HG03135 (cell line): ENCODE measurements at regions not wholly inside any gene's neighbourhood (a gene's known extent, or its start where the extent isn't known, plus 50 kb on each side); places are given as distances from the start of the nearest gene placed in this dataset.
A peak's percentile ranks its signal among the peaks of the same experiment; 100 is the strongest.

Experiments used
- ATAC-seq: cut with Tn5 transposase; IDR thresholded peaks from one replicate; pipeline ENCODE4 v1.9.1; 2021; ENCODE audit warnings: mild to moderate bottlenecking, moderate library complexity; ENCODE audit not compliant: unreplicated experiment

DNA sequence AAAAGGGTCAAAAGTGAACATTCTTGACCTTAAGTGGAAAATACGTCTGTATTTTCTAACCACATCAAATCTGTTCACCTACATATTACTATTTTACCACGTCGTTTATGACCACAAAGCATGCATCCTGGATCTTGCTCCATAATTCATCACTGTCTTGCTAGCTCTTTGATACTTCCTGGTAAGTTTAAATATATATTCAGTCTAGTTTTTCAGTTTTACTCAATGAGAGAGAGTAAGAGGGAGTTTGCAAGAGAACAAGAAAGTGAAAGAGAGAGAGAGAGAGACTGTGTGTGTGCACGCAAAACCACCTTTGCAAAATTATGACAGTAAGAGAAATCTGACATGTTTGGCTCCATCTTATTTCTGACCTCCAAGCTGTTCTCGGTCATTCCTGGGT lies 173.7 kb upstream of the GALNTL6 start:
- peak; percentile 90 for ATAC-seq

DNA sequence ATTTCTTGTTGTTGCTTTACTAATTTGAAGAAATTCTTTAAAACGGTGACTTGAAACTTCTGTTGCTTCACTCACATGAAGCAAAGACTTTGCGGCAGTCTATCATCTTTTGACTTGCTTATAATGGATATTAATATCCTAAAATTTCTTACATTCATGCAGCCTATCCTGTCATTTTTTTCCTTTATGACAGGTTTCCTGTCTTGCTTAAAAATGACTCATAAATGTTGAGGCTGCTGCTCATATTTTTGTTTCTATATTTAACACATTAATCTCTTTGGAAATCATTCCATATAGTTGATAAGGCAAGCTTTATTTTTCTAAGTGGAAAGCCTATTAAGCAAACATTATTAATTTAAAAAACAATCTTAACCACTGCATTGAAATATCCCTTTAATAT lies 176.6 kb upstream of the GALNTL6 start:
- no peak for ATAC-seq

DNA sequence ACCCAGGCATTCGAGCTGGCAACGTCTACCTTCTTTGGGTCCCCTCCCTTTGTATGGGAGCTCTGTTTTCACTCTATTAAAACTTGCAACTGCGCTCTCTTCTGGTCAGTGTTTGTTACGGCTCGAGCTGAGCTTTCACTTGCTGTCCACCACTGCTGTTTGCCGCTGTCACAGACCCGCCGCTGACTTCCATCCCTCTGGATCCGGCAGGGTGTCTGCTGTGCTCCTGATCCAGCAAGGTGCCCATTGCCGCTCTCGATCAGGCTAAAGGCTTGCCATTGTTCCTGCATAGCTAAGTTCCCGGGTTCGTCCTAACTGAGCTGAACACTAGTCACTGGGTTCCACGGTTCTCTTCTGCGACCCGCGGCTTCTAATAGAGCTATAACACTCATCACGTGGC lies 183.5 kb upstream of the GALNTL6 start:
- no peak for ATAC-seq

DNA sequence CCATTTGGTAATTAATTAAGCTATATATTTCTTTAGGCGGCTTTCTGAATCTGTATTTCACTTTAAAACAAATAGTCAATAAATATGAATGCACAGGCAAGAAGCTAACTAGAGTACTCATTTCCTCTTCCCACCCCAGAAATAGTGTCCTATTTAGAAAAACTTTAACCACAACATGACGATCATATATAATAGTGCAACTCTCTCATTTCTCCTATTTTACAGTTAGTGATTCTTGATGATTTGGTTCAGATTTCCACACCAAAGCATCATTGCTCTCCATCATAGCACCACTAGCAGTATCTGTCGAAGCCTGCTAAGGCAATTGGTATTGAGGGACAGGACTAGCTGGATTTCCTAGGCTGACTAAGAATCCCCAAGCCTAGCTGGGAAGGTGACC lies 184.0 kb upstream of the GALNTL6 start:
- ATAC-seq: peak; percentile 93

DNA sequence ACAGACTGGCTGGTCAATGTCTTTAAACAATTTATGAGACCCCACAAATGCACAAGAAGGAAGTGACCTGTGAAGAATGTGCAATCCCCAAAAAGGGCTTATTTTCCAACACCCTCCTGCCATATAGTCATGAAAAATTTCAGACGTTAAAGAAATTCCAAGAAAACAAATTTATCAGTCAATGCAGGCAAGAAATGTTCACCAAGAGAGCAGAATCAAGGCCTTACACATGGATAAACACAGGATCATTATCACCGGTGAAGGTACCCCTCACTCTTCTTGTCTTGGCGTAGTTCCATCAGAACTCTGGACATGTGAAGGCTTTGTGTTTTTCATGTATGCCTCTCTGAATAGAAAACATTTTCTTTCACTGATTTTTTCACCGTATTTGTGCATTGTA lies 186.7 kb upstream of the GALNTL6 start:
- no peak for ATAC-seq

DNA sequence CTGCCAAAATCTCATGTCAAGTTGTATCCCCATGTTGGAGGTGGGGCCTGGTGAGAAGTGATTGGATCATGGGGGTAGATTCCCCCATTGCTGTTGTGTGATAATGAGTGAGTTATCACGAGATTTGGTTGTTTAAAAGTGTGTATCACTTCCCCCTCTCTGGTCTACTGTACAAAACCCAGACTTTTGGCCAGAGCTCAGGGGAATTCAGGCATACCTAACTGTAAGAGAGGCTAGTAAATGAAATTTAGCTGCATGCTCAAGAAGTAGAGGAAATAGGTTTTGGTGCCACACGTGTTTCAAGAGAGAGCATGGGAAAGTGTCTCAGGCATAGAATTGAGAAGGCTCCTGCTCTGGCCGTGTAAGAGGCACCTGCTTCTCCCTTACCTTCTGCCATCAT lies 190.5 kb upstream of the GALNTL6 start:
- peak; percentile 42 for ATAC-seq

DNA sequence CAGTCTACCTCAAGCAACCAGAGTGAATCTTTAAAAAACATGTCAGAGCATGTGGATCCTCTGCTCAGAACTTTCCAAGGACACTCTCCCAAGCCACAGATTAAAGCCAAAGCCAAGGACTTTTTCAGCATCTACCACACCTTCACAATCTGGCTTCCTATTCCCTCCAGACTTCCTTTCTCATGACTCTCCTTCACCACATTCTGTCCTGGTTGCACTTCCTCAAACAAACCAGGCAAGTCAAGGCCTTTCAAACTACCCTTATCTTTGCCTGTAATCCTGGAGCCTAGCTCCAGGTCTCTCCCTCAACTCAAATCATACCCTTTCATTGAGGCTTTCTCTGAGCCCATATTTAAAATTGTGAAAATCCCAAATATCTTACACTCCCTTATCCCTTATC lies 191.6 kb upstream of the GALNTL6 start:
- no peak for ATAC-seq

DNA sequence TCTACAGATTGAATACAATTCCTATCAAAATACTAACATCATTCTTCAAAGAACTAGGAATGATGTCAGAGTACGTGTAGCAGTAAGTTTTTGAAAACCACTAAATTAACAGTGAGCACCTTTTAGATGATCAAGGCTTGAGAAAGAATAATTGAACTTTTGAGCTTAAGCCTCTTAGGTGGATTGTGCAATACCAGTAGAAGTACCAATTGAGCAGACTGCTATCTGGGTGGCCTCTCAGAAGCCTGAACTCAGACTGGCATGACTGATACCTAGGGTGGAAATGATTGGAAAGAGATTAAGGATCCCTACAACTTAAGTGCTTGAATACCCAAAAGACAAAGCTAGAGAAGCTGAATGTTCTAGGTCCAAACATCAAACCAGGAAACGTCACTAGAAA lies 200.3 kb upstream of the GALNTL6 start:
- ATAC-seq: no peak

DNA sequence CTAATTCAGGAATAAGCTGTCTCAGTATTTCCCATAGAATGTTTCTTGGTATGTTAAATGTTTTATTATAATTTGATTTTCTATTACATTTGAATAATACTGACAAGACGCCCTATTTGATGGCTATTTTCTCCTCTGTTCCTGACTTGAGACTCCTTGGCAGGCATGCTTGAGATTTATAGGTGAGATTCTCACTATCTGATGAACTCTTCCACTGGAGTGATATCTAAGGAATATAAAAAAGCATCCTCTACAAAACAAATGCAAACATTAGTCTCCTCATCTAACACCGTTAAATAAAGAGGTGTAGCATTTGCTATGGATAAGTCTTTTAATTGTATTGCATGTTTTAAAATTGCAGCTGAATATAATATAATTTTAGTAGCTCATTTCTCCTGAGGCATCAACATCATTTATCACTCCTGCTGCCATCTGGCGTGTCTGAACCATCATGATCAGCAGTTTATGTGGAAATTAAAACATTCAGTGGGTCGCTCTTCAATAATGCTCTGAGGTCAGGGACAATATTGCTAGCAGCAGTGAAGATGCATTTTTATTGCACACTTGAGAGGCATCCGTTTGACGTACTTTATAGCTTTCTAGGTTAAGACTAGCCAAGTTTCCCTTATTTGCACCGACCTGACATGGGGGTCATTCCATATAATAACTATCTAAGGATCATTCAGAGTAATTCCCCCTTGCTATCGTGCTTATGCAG lies 210.4 kb upstream of the GALNTL6 start:
- no peak for ATAC-seq

DNA sequence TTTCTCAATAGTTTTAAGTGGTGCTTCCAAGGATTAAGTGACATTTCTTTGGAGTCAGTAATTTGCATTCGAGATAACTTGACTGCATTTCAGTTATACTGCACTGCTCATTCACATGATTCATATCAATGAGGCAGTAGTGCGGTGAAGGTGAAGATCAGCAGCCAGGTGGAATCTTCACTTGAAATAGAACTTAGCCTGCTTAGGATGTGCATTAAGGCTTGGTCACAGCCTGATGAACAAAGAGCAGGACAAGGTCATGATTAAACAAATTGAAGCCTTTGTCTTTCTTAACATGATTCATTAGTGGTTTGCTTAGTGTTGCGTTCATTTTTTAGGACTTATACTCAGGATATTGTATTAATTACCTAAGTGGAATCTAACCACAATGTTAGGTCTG lies 212.1 kb upstream of the GALNTL6 start:
- no peak for ATAC-seq

DNA sequence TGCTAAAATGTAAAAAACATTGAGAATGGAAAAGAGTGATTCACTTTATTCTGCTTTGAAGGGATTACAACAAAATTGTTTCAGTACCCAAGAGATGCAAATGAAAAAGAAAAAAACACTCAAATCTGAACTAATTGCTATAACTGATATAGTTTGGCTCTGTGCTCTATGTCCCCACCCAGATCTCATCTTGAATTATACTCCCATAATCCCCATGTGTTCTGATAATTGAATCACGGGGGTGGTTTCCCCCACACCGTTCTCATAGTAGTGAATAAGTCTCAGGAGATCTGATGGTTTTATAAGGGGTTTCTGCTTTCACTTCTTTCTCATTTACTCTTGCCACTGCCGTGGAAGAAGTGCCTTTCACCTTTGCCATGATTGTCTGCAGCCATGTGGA lies 213.6 kb upstream of the GALNTL6 start:
- no peak for ATAC-seq

DNA sequence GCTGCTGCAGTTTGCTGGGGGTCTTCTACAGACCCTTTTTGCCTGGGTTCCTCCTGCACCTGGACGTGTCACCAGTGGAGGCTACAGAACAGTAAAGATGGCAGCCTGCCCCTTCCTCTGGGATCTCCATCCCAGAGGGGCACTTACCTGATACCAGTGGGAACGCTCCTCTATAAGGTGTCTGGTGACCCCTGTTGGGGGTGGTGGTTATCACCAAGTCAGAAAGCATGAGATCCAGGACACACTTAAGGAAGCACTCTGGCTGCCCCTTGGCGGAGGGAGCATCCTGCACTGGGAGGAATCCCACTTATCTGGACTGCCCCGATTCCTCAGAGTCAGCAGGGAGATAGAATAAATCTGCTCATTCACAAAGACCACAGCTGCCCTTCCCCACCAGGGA lies 218.9 kb upstream of the GALNTL6 start:
- no peak for ATAC-seq

DNA sequence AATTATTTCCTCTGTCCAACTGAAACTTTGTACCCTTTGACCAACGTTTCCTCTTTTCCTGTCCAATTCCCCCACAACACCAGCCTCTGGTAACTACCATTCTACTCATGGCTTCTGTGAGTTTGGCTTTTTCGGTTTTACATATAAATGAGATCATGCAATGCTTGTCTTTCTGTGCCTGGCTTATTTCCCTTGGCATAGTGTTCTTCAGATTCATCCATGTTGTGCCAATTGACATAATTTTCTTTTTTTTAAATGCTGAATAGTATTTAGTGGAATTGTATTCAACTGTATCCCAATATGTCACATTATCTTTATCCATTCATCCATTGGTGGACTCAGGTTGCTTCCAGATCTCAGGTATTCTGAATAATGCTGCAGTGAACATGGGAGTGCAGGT lies 222.5 kb upstream of the GALNTL6 start:
- ATAC-seq: no peak

DNA sequence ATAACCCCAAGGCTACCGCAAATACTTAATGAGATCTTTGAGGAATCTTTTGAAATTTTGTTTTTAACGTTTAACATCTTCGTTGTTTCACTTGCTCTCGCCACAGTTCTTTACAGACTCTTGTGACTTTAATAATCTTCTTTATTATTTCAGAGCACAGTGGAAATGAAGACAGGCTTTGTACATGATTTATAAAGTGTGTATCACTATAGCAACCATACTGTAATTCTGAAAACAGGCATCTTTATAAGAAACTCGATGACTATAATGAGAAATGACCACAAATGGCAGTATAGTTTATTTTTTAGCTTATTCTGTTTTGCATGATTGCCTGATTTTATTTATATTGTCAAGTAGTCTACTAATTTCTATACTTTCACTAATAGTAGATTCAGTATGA lies 224.4 kb upstream of the GALNTL6 start:
- no peak for ATAC-seq

DNA sequence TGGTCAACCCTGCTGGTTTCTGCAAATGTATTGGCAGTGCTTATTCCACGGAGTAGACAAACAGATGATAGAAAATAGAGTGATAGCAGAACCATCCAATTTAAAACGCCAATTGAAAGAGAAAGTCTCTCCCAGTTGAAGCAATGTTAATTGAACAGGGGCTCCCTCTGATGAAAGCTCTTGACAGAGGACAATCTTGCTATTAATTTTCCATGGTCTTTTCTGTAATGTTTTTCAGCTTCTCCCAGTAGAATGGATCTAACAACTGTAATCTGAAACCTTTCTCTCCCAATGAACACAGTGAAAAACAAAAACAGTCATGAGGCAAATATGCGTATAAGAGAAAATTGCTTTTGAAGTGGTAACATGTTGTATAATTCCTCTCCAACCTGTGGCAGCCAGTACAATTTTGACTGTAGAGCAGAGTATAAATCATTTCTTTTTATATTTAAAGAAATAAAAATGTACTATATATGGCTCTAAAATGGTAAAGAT lies 225.1 kb upstream of the GALNTL6 start:
- ATAC-seq: no peak

DNA sequence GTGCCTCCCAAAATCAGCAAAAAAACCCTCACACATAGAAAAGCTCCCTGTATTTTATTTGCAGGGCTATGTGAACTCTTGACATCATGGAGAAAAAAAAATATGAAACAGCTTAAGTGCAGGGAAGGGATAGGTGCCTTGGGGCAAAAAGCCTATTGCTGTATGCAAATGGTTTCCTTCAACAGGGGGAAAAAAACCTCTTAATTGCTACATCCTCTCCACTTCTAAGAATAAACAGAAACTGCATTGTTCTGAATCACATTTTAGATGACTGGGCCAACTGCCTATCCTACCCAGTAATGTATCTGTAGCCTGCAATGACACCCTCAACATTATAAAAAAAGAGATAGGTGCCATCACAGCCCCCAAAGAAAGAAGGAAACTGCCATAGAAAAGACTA lies 229.4 kb upstream of the GALNTL6 start:
- no peak for ATAC-seq

DNA sequence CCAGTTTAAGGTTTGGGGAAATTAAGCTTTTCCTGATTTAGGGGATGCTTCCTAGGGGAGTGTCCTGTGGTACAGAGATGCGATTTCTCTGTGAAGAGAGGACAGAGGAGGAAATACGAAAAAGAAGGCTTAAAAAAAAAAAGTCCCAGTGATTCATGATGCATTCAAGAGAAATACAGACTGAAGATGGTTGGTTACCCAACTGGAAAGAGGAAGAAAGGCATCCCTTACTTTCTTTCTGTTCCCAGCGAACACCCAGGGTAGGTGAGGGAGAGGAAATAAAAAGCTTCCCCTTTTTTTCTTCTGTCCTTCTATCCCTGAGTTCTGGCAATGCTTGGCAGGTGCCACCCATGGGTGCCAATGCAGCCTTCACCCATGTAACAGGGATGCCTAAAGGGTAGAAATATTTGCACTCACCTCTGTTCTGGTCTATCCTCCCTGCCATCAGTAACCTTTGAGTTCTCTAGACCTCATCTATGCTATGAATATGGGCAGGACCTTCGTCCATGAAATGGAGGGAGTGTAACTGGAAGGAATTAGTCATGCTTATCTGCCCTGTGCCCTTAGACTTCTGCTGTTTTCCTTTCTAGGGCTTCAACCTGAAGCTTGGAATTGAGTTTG lies 230.1 kb upstream of the GALNTL6 start:
- no peak for ATAC-seq

DNA sequence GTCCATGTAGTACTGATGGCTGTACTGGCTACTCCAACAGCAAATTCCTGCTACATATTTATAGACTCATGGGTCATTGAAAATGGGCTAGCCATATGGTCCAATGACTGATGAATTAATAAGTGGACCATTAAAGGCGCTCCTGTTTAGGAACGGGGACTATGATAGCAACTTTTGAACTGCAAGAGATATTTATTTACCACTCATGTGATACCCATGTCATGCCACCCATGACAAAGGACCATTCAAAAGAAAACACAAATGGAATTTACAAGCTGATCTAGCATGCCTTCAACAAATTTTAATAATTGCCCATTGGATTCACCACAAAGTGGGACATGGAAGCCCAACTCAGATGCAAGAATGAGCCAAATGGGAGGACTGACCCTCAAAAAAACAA lies 240.0 kb upstream of the GALNTL6 start:
- ATAC-seq: no peak

DNA sequence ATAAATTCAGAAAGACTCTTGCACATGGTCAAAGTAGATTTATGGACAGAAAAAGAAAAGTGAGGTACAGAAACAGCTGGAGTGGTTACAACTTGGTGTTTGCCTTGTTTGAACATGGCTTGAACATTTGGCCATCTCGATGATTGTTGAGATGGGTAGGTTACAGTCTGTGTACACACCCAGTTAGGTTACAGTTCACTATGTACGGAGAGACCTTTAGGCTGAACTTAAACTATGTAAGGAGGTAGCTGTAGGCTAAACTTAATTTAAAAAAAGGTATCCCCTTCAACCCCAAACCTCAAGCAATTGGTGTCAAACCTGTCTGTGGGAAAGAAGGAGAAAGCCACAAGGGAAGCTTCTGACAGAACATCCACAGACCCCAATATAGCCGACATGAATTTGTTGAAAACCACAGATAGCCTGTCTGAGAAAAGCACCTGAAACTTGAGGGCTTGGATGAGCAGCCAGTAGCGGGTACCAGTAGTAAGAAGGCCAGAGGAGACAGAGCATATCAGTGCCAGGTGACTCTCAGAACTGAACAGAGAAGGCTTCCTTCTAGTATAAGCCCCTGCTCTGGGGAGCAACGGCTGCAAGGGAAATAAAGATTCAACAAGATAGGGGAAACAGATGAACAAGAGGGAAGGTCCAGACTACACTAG lies 247.9 kb upstream of the GALNTL6 start:
- peak; percentile 69 for ATAC-seq

DNA sequence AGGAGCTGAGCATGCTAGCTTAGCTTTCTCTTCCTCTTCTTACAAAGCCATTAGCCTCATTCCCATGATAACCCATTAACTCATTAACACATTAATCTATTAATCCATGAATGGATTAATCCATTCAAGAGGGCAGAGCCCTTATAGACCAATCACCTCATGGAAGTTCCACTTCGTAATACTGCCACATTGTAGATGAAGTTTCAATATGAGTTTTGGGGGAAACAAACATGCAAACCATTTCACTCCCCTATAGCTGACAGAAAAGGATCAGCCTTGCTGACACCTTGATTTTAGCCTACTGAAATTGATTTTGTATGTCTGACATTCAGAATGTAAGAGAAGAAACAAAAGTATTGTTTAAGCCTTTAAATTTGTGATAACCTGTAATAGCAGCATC lies 251.8 kb upstream of the GALNTL6 start:
- ATAC-seq: no peak

DNA sequence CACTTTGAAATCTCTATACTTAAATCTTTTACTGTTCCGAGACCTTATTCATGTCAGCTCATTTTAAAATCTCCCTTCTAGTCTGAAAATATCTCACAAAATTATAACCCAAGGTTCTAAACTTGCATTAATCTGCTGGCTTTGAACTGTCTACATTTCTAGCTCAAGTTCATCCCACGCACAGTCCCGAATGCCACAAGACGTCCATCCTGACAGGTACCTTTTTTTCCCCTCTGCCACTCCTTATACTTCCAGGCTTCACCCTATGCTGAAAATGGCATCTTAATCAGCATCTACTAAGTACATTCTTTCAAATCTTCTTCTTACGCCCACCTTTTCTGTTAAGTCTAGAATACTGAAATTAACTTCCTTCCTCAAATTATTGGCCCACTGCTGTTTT lies 259.2 kb upstream of the GALNTL6 start:
- no peak for ATAC-seq

DNA sequence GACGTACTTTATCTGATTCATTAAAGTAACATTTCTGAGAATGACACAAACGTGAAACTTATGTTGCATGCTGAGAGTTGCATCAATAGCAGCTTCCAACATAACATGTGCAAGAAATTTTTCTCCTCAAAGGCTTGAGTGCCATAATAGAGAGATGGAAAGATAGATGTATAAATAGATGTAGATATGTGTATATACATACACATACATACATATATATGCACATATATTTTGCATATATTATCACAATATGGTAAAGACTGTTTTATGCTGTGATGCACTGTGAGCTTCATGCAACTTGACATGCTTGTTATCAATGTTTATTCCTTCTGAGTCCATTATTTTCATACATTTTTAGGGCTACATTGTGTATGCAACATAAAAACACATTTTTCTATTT lies 270.6 kb upstream of the GALNTL6 start:
- no peak for ATAC-seq
